ENCODE measurements at regions not wholly inside any gene's neighbourhood (a gene's known extent, or its start where the extent isn't known, plus 50 kb on each side); places are given as distances from the start of the nearest gene placed in this dataset.

GRCh38 chr1:239303289-239303688 lies 83.1 kb upstream of the CHRM3 start:
- TF ChIP-seq SMC3 (conservative IDR thresholded peaks at IDR 0.05; ENCODE audit: poor library complexity) = no peak
- TF ChIP-seq, protein P1, sequence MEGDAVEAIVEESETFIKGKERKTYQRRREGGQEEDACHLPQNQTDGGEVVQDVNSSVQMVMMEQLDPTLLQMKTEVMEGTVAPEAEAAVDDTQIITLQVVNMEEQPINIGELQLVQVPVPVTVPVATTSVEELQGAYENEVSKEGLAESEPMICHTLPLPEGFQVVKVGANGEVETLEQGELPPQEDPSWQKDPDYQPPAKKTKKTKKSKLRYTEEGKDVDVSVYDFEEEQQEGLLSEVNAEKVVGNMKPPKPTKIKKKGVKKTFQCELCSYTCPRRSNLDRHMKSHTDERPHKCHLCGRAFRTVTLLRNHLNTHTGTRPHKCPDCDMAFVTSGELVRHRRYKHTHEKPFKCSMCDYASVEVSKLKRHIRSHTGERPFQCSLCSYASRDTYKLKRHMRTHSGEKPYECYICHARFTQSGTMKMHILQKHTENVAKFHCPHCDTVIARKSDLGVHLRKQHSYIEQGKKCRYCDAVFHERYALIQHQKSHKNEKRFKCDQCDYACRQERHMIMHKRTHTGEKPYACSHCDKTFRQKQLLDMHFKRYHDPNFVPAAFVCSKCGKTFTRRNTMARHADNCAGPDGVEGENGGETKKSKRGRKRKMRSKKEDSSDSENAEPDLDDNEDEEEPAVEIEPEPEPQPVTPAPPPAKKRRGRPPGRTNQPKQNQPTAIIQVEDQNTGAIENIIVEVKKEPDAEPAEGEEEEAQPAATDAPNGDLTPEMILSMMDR (IDR thresholded peaks at IDR 0.05; ENCODE audit: poor library complexity, severe bottlenecking) = no peak

All from neural cell (in vitro differentiated cells).